HEK293T (cell line): ENCODE measurements at regions not wholly inside any gene's neighbourhood (a gene's known extent, or its start where the extent isn't known, plus 50 kb on each side); places are given as distances from the start of the nearest gene placed in this dataset.

Experiments used
- FOXM1 ChIP-seq: fragments of 450-650 bp; IDR thresholded peaks from 2 replicates; pipeline ENCODE4 v1.6.1; 2017; ENCODE audit warnings: mild to moderate bottlenecking, borderline replicate concordance
- L3MBTL2 ChIP-seq: fragments of 450-650 bp; conservative IDR thresholded peaks from 2 replicates; pipeline ENCODE4 v1.6.1; 2016; ENCODE audit warnings: mild to moderate bottlenecking
- TARDBP ChIP-seq: fragments of 450-650 bp; IDR thresholded peaks from 2 replicates; pipeline ENCODE4 v1.6.1; 2016

- TF ChIP-seq TARDBP (no peak), L3MBTL2 (no peak), FOXM1 (no peak)
These were observed 443.1 kb upstream of the MDFIC2 start for GRCh38 chr3:70755526-70755925.
